H9 (cell line): ENCODE measurements at regions not wholly inside any gene's neighbourhood (a gene's known extent, or its start where the extent isn't known, plus 50 kb on each side); places are given as distances from the start of the nearest gene placed in this dataset.

Experiments
- DNase-seq: peaks from one replicate; pipeline ENCODE4 v3.0.0-alpha.2; 2017
- H2AFZ ChIP-seq: one replicate; pipeline ENCODE4 v1.6.1; 2013; ENCODE audit warnings: mild to moderate bottlenecking, low read length, control low read depth, moderate library complexity
- H2AK5ac ChIP-seq: 2 replicates; pipeline ENCODE4 v1.6.1; 2013; ENCODE audit warnings: low read length, control low read depth, mixed read lengths; ENCODE audit not compliant: insufficient read length
- H2BK120ac ChIP-seq: one replicate; pipeline ENCODE4 v1.6.1; 2013; ENCODE audit warnings: low read depth, mild to moderate bottlenecking, low read length, control low read depth, inconsistent platforms; ENCODE audit not compliant: poor library complexity, severe bottlenecking
- H2BK12ac ChIP-seq: 2 replicates; pipeline ENCODE4 v1.6.1; 2013; ENCODE audit warnings: low read length, control low read depth, mixed read lengths, low read depth; ENCODE audit not compliant: insufficient read length
- H2BK15ac ChIP-seq: 2 replicates; pipeline ENCODE4 v1.6.1; 2013; ENCODE audit warnings: low read depth, low read length, control low read depth
- H2BK20ac ChIP-seq: one replicate; pipeline ENCODE4 v1.6.1; 2013; ENCODE audit warnings: low read depth, mild to moderate bottlenecking, low read length, control low read depth, inconsistent platforms; ENCODE audit not compliant: poor library complexity, severe bottlenecking
- H2BK5ac ChIP-seq: 2 replicates; pipeline ENCODE4 v1.6.1; 2013; ENCODE audit warnings: low read length, control low read depth, mixed read lengths; ENCODE audit not compliant: insufficient read length
- H3K14ac ChIP-seq: 2 replicates; pipeline ENCODE4 v1.6.1; 2013; ENCODE audit warnings: low read length, control low read depth; ENCODE audit not compliant: insufficient read depth
- H3K18ac ChIP-seq: 2 replicates; pipeline ENCODE4 v1.6.1; 2013; ENCODE audit warnings: low read depth, mild to moderate bottlenecking, mixed read lengths, low read length, control low read depth; ENCODE audit not compliant: insufficient read length
- H3K23ac ChIP-seq: 2 replicates; pipeline ENCODE4 v1.6.1; 2013; ENCODE audit warnings: low read length, control low read depth, mixed read lengths, low read depth; ENCODE audit not compliant: insufficient read length
- H3K23me2 ChIP-seq: 2 replicates; pipeline ENCODE4 v1.6.1; 2013; ENCODE audit warnings: low read depth, mild to moderate bottlenecking, mixed read lengths, low read length, control low read depth; ENCODE audit not compliant: insufficient read length, poor library complexity, severe bottlenecking
- H3K27ac ChIP-seq: 2 replicates; pipeline ENCODE4 v1.5.1; 2013; ENCODE audit warnings: low read length, control low read depth, mixed read lengths, low read depth; ENCODE audit not compliant: insufficient read length
- H3K27me3 ChIP-seq: 2 replicates; pipeline ENCODE4 v1.6.1; 2013; ENCODE audit warnings: low read length, control low read depth, inconsistent platforms; ENCODE audit not compliant: insufficient read depth
- H3K4ac ChIP-seq: 2 replicates; pipeline ENCODE4 v1.6.1; 2013; ENCODE audit warnings: low read depth, mild to moderate bottlenecking, control low read depth, inconsistent platforms, low read length, moderate library complexity
- H3K4me1 ChIP-seq: 2 replicates; pipeline ENCODE4 v1.6.1; 2013; ENCODE audit warnings: low read length, control low read depth, inconsistent platforms; ENCODE audit not compliant: insufficient read depth
- H3K4me2 ChIP-seq: 2 replicates; pipeline ENCODE4 v1.6.1; 2013; ENCODE audit warnings: low read length, control low read depth, mixed read lengths; ENCODE audit not compliant: insufficient read length, insufficient read depth
- H3K56ac ChIP-seq: 2 replicates; pipeline ENCODE4 v1.6.1; 2013; ENCODE audit warnings: low read depth, mild to moderate bottlenecking, mixed read lengths, low read length, control low read depth; ENCODE audit not compliant: insufficient read length
- H3K79me1 ChIP-seq: 2 replicates; pipeline ENCODE4 v1.6.1; 2013; ENCODE audit warnings: low read depth, mild to moderate bottlenecking, moderate library complexity, low read length, control low read depth, inconsistent platforms; ENCODE audit not compliant: insufficient read depth, poor library complexity, severe bottlenecking
- H3K79me2 ChIP-seq: 2 replicates; pipeline ENCODE4 v1.6.1; 2013; ENCODE audit warnings: low read length, control low read depth, inconsistent platforms; ENCODE audit not compliant: insufficient read depth
- H3K9ac ChIP-seq: 2 replicates; pipeline ENCODE4 v1.6.1; 2013; ENCODE audit warnings: low read length, control low read depth, mixed read lengths; ENCODE audit not compliant: insufficient read length; ENCODE audit errors: extremely low read depth
- H3K9me3 ChIP-seq: one replicate; pipeline ENCODE4 v1.6.1; 2013; ENCODE audit warnings: low read depth, low read length, inconsistent platforms; ENCODE audit not compliant: control insufficient read depth
- H3T11ph ChIP-seq: one replicate; pipeline ENCODE4 v1.6.1; 2013; ENCODE audit warnings: mild to moderate bottlenecking, low read length, control low read depth, inconsistent platforms
- H4K20me1 ChIP-seq: one replicate; pipeline ENCODE4 v1.6.1; 2013; ENCODE audit not compliant: control insufficient read depth, insufficient read length, insufficient read depth
- H4K5ac ChIP-seq: 2 replicates; pipeline ENCODE4 v1.6.1; 2013; ENCODE audit warnings: low read depth, mild to moderate bottlenecking, mixed read lengths, low read length, control low read depth; ENCODE audit not compliant: insufficient read length
- H4K8ac ChIP-seq: replicated peaks from 2 replicates; pipeline ENCODE4 v1.6.1; 2013; ENCODE audit warnings: low read length, control low read depth, mixed read lengths, low read depth; ENCODE audit not compliant: insufficient read length
- H4K91ac ChIP-seq: 2 replicates; pipeline ENCODE4 v1.6.1; 2013; ENCODE audit warnings: low read depth, mild to moderate bottlenecking, moderate library complexity, mixed read lengths, low read length, control low read depth; ENCODE audit not compliant: insufficient read length
- H3K27ac Mint-ChIP-seq, 3 experiments: 2 replicates in 2 of 3; 3 replicates in 1 of 3; pipeline ENCODE4 v1.8.0; 2020 to 2021; ENCODE audit warnings: mixed read lengths in 3 of 3, mild to moderate bottlenecking in 1 of 3, moderate library complexity in 1 of 3
- H3K27me3 Mint-ChIP-seq: 2 replicates; pipeline ENCODE4 v1.8.0; 2021; ENCODE audit warnings: low read depth, mild to moderate bottlenecking, moderate library complexity, mixed read lengths
- H3K36me3 Mint-ChIP-seq, 3 experiments: 2 replicates in 2 of 3; 3 replicates in 1 of 3; pipeline ENCODE4 v1.8.0; 2020 to 2021; ENCODE audit warnings: low read depth in 3 of 3, mixed read lengths in 3 of 3; ENCODE audit not compliant: insufficient read depth in 1 of 3
- H3K4me1 Mint-ChIP-seq, 2 experiments: 2 replicates each; pipeline ENCODE4 v1.8.0; 2020; ENCODE audit warnings: mixed read lengths in 2 of 2
- H3K4me3 Mint-ChIP-seq, 2 experiments: 2 replicates in 1 of 2; 3 replicates in 1 of 2; pipeline ENCODE4 v1.8.0; 2020 to 2021; ENCODE audit warnings: mild to moderate bottlenecking in 2 of 2, mixed read lengths in 2 of 2, moderate library complexity in 1 of 2
- H3K9me3 Mint-ChIP-seq, 2 experiments: 2 replicates in 1 of 2; 3 replicates in 1 of 2; pipeline ENCODE4 v1.8.0; 2020; ENCODE audit warnings: mild to moderate bottlenecking in 2 of 2, mixed read lengths in 2 of 2, moderate library complexity in 1 of 2
- CTCF ChIP-seq: fragments of 200-600 bp; sonication (generic); conservative IDR thresholded peaks from 3 replicates; pipeline ENCODE4 v1.8.0; 2021; ENCODE audit warnings: antibody characterized with exemption, mild to moderate bottlenecking
- WGBS: extraction: QIAGEN DNeasy Blood & Tissue Kit; methylation state at CpG from one replicate; pipeline ENCODE4 v1.1.7; 2013; ENCODE audit warnings: missing lambda C conversion rate, low lambda C conversion rate, mixed read lengths; ENCODE audit not compliant: insufficient read length; ENCODE audit errors: extremely low coverage; 5-methylcytosine and 5-hydroxymethylcytosine counted together

GRCh38 chr10:63921908-63922467, 400.8 kb downstream of the REEP3 start:
- Histone ChIP-seq H3K27ac (no peak overlapping the region), H3K27me3 (no peaks in the 10 kb centered on the region), H3K4ac (no peak overlapping the region), H3K23ac (no peak overlapping the region), H3K4me2 (no peak overlapping the region), H3K18ac (no peak overlapping the region), H4K91ac (no peak overlapping the region), H2BK120ac (no peak overlapping the region), H3K14ac (no peak overlapping the region), H3K4me1 (peaks cover 9% of the 10 kb centered on the region; the same call in 1 of the 2 replicates), H2AK5ac (no peak overlapping the region), H3T11ph (no peak overlapping the region), H3K23me2 (no peaks in the 10 kb centered on the region), H2BK5ac (no peak overlapping the region), H2BK12ac (no peak overlapping the region), H4K5ac (no peak overlapping the region), H3K79me1 (no peaks in the 10 kb centered on the region), H3K9ac (no peak overlapping the region), H2BK15ac (no peak overlapping the region), H3K9me3 (no peaks in the 10 kb centered on the region), H3K56ac (no peak overlapping the region), H2AFZ (no peak overlapping the region), H4K8ac (no peak overlapping the region), H4K20me1 (no peaks in the 10 kb centered on the region), H3K79me2 (no peaks in the 10 kb centered on the region), H2BK20ac (no peak overlapping the region)
- Mint-ChIP-seq H3K4me1 (peaks cover 32 to 44% of the 10 kb centered on the region in 2 experiments), H3K27ac (peak overlapping the region; percentile 0 to 48 (median 2); a peak in 4 of 7 replicates), H3K36me3 (no peaks in the 10 kb centered on the region; a peak in 1 of 7 replicates), H3K4me3 (no peak overlapping the region; a peak in 1 of 5 replicates), H3K9me3 (no peaks in the 10 kb centered on the region), H3K27me3 (no peaks in the 10 kb centered on the region; the same call in 1 of the 2 replicates)
- no peak for TF ChIP-seq CTCF
- no peak for DNase-seq
- WGBS = no CpG with 5 or more reads among the region's 4 CpGs
